ENCODE measurements at regions not wholly inside any gene's neighbourhood (a gene's known extent, or its start where the extent isn't known, plus 50 kb on each side); places are given as distances from the start of the nearest gene placed in this dataset.
A peak's percentile ranks its signal among the peaks of the same experiment; 100 is the strongest.

- DNase-seq (ENCODE audit: low read depth, low spot score) = no peak
- no peak overlapping the region for H3K4me3 ChIP-seq (ENCODE audit: low read length)
Measured at GRCh38 chr2:153218851-153219250, 259.7 kb downstream of the RPRM start.

- no peak overlapping the region for H3K4me3 ChIP-seq (ENCODE audit: low read length)
- DNase-seq (ENCODE audit: low read depth, low spot score) = no peak
Measured at GRCh38 chr2:153214337-153214736, 264.2 kb downstream of the RPRM start.

GRCh38 chr2:153213022-153213421, 265.5 kb downstream of the RPRM start:
- no peak for DNase-seq (ENCODE audit: low read depth, low spot score)
- H3K4me3 ChIP-seq (ENCODE audit: low read length) = no peak overlapping the region

- no peak overlapping the region for H3K4me3 ChIP-seq (ENCODE audit: low read length)
- DNase-seq (ENCODE audit: low read depth, low spot score) = no peak
Measured at GRCh38 chr2:153197402-153198386, 280.9 kb downstream of the RPRM start.

GRCh38 chr2:153196378-153197058, 282.0 kb downstream of the RPRM start:
- DNase-seq (ENCODE audit: low read depth, low spot score) = no peak
- no peak overlapping the region for H3K4me3 ChIP-seq (ENCODE audit: low read length)

GRCh38 chr2:153195342-153195741, 283.2 kb downstream of the RPRM start:
- DNase-seq (ENCODE audit: low read depth, low spot score) = no peak
- no peak overlapping the region for H3K4me3 ChIP-seq (ENCODE audit: low read length)

- no peak for DNase-seq (ENCODE audit: low read depth, low spot score)
- no peak overlapping the region for H3K4me3 ChIP-seq (ENCODE audit: low read length)
Measured at GRCh38 chr2:153189091-153189888, 289.3 kb downstream of the RPRM start.

- DNase-seq (ENCODE audit: low read depth, low spot score) = no peak
- H3K4me3 ChIP-seq (ENCODE audit: low read length) = no peak overlapping the region
Measured at GRCh38 chr2:153179808-153180207, 298.8 kb downstream of the RPRM start.

- H3K4me3 ChIP-seq (ENCODE audit: low read length) = no peak overlapping the region
- no peak for DNase-seq (ENCODE audit: low read depth, low spot score)
Measured at GRCh38 chr2:153169609-153170008, 309.0 kb downstream of the RPRM start.

GRCh38 chr2:153165021-153165420, 313.5 kb downstream of the RPRM start:
- no peak overlapping the region for H3K4me3 ChIP-seq (ENCODE audit: low read length)
- no peak for DNase-seq (ENCODE audit: low read depth, low spot score)

GRCh38 chr2:153163055-153163454, 315.5 kb downstream of the RPRM start:
- peak; percentile 49 for DNase-seq (ENCODE audit: low read depth, low spot score)
- H3K4me3 ChIP-seq (ENCODE audit: low read length) = no peak overlapping the region

GRCh38 chr2:153156743-153157142, 321.8 kb downstream of the RPRM start:
- H3K4me3 ChIP-seq (ENCODE audit: low read length) = no peak overlapping the region
- no peak for DNase-seq (ENCODE audit: low read depth, low spot score)

- DNase-seq (ENCODE audit: low read depth, low spot score) = no peak
- H3K4me3 ChIP-seq (ENCODE audit: low read length) = no peak overlapping the region
Measured at GRCh38 chr2:153152036-153152435, 326.5 kb downstream of the RPRM start.

- H3K4me3 ChIP-seq (ENCODE audit: low read length) = no peak overlapping the region
- DNase-seq (ENCODE audit: low read depth, low spot score) = no peak
Measured at GRCh38 chr2:153145470-153145978, 333.0 kb downstream of the RPRM start.

GRCh38 chr2:153143540-153143939, 335.0 kb downstream of the RPRM start:
- no peak for DNase-seq (ENCODE audit: low read depth, low spot score)
- no peak overlapping the region for H3K4me3 ChIP-seq (ENCODE audit: low read length)

- H3K4me3 ChIP-seq (ENCODE audit: low read length) = no peak overlapping the region
- no peak for DNase-seq (ENCODE audit: low read depth, low spot score)
Measured at GRCh38 chr2:153140498-153140897, 338.1 kb downstream of the RPRM start.

- no peak for DNase-seq (ENCODE audit: low read depth, low spot score)
- H3K4me3 ChIP-seq (ENCODE audit: low read length) = no peak overlapping the region
Measured at GRCh38 chr2:153138651-153139375, 339.7 kb downstream of the RPRM start.

GRCh38 chr2:153136216-153136615, 342.3 kb downstream of the RPRM start:
- DNase-seq (ENCODE audit: low read depth, low spot score) = no peak
- no peak overlapping the region for H3K4me3 ChIP-seq (ENCODE audit: low read length)

GRCh38 chr2:153134725-153135124, 343.8 kb downstream of the RPRM start:
- DNase-seq (ENCODE audit: low read depth, low spot score) = no peak
- H3K4me3 ChIP-seq (ENCODE audit: low read length) = no peak overlapping the region

Measured in Jurkat, Clone E6-1 (cell line).